OCI-LY3 (cell line): ENCODE measurements at regions not wholly inside any gene's neighbourhood (a gene's known extent, or its start where the extent isn't known, plus 50 kb on each side); places are given as distances from the start of the nearest gene placed in this dataset.

Experiments
- H2AFZ ChIP-seq: fragments of 200-600, 300-600 bp; shearing (Covaris generic); 2 replicates; pipeline ENCODE4 v1.6.0; 2014; ENCODE audit warnings: antibody characterized with exemption, low read depth, low read length
- H3K27ac ChIP-seq: fragments of 200-600, 300-600 bp; sonication (generic); 2 replicates; pipeline ENCODE4 v1.5.1; 2014; ENCODE audit warnings: mild to moderate bottlenecking, low read length, moderate library complexity, mixed read lengths
- H3K27me3 ChIP-seq: fragments of 200-600, 300-600 bp; sonication (generic); 2 replicates; pipeline ENCODE4 v1.6.1; 2014; ENCODE audit warnings: low read depth, low read length, mixed read lengths
- H3K36me3 ChIP-seq: fragments of 200-600, 300-600 bp; sonication (generic); replicated peaks from 2 replicates; pipeline ENCODE3; 2014; ENCODE audit warnings: low read depth, low read length, mixed read lengths
- H3K4me1 ChIP-seq: fragments of 300-600, 200-600 bp; sonication (generic); 2 replicates; pipeline ENCODE4 v1.6.1; 2014; ENCODE audit warnings: low read length, mixed read lengths
- H3K4me2 ChIP-seq: fragments of 200-600, 300-600 bp; sonication (generic); 2 replicates; pipeline ENCODE4 v1.6.1; 2014; ENCODE audit warnings: low read length, mixed read lengths
- H3K4me3 ChIP-seq: fragments of 300-600, 200-600 bp; sonication (generic); 2 replicates; pipeline ENCODE4 v1.5.1; 2014; ENCODE audit warnings: antibody characterized with exemption, mild to moderate bottlenecking, low read length, moderate library complexity
- H3K79me2 ChIP-seq: fragments of 300-600, 200-600 bp; shearing (Covaris generic); 2 replicates; pipeline ENCODE4 v1.6.1; 2014; ENCODE audit warnings: mild to moderate bottlenecking, low read length, mixed read lengths
- H3K9ac ChIP-seq: fragments of 300-600, 200-600 bp; shearing (Covaris generic); 2 replicates; pipeline ENCODE4 v1.6.0; 2014; ENCODE audit warnings: mild to moderate bottlenecking, low read length, moderate library complexity
- H3K9me3 ChIP-seq: fragments of 200-600, 300-600 bp; shearing (Covaris generic); 2 replicates; pipeline ENCODE4 v1.6.1; 2014; ENCODE audit warnings: low read length, mixed read lengths; ENCODE audit not compliant: insufficient read depth
- H4K20me1 ChIP-seq: fragments of 200-600, 300-600 bp; sonication (generic); 2 replicates; pipeline ENCODE4 v1.6.1; 2016; ENCODE audit warnings: low read length, mixed read lengths; ENCODE audit not compliant: insufficient read depth
- CTCF ChIP-seq: fragments of 200-600, 300-600 bp; sonication (generic); IDR thresholded peaks from 2 replicates; pipeline ENCODE4 v1.5.1; 2014; ENCODE audit warnings: antibody characterized with exemption, low read length, low read depth
- EZH2phosphoT487 ChIP-seq: fragments of 200-600 bp; shearing (Covaris generic); IDR thresholded peaks from 2 replicates; pipeline ENCODE4 v1.6.1; 2018; ENCODE audit warnings: antibody characterized with exemption, mixed run types, low read depth

DNA sequence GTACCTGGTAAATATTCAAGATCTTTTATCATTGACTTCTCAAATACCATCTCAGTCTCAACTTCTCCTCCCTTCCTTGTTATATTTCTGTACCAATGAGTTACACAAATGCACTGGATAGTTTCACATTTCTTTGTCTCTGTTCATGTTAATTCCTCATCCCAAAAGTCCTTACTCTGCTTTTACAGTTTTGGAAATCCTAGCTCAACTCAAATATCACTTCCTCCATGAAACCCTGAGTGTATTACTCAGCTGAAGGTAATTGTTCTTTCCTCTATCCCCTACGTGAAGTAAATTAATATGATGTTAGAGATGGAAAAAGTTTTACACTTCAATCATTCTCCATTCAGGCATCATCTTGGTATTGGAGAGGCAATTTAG is 241.5 kb downstream of the TLE4 start:
- H3K9ac ChIP-seq, result no peak overlapping the region
- H3K27ac ChIP-seq, result 0 out of 2 replicates have a peak overlapping the region, but pooled peaks have one; percentile 20
- peaks cover 71% of the 10 kb centered on the region for H3K27me3 ChIP-seq
- H3K4me3 ChIP-seq, result peak overlapping the region; percentile 57
- no peak for TF ChIP-seq EZH2phosphoT487
- no peak for TF ChIP-seq CTCF
- H3K79me2 ChIP-seq, result no peaks in the 10 kb centered on the region
- no peaks in the 10 kb centered on the region for H3K36me3 ChIP-seq
- peak overlapping the region; percentile 62 for H3K4me2 ChIP-seq
- peaks cover 46% of the 10 kb centered on the region for H4K20me1 ChIP-seq
- H3K4me1 ChIP-seq, result peaks cover 47% of the 10 kb centered on the region
- no peak overlapping the region for H2AFZ ChIP-seq
- no peaks in the 10 kb centered on the region for H3K9me3 ChIP-seq

GRCh38 chr9:79812507-79813257 is 240.9 kb downstream of the TLE4 start:
- H2AFZ ChIP-seq, result no peak overlapping the region
- 0 out of 2 replicates have a peak overlapping the region, but pooled peaks have one; percentile 20 for H3K27ac ChIP-seq
- H3K4me3 ChIP-seq, result peak overlapping the region; percentile 57
- no peaks in the 10 kb centered on the region for H3K9me3 ChIP-seq
- H3K27me3 ChIP-seq, result peaks cover 72% of the 10 kb centered on the region
- TF ChIP-seq CTCF (no peak), EZH2phosphoT487 (peak; percentile 99)
- peaks cover 41% of the 10 kb centered on the region for H3K4me1 ChIP-seq
- peak overlapping the region; percentile 62 for H3K4me2 ChIP-seq
- no peak overlapping the region for H3K9ac ChIP-seq
- H3K79me2 ChIP-seq, result no peaks in the 10 kb centered on the region
- H3K36me3 ChIP-seq, result no peaks in the 10 kb centered on the region
- H4K20me1 ChIP-seq, result peaks cover 40% of the 10 kb centered on the region

DNA sequence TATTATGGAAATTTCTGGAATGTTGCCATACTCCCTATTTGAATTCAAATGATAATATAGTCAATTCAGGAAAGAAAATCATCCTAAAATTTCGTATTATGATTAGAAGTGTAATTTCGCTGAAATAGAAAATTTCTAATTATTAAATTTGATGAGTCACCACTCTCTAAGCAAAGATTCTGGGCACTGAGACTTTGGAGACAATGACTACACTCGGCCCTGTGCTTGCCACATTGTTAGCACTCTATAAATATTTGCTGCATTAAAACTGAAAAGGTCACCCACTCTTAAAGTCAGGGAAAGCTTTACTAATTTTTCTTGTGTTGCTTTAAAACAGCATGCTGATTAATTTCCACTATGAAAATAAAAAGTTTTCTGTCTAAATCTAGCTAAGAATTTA is 240.3 kb downstream of the TLE4 start:
- Histone ChIP-seq H3K9me3 (no peaks in the 10 kb centered on the region), H3K79me2 (no peaks in the 10 kb centered on the region), H4K20me1 (peaks cover 37% of the 10 kb centered on the region), H3K4me3 (peak overlapping the region; percentile 35), H3K27me3 (peaks cover 77% of the 10 kb centered on the region), H3K9ac (no peak overlapping the region), H3K4me2 (peak overlapping the region; percentile 56), H3K27ac (no peak overlapping the region), H3K4me1 (peaks cover 36% of the 10 kb centered on the region), H3K36me3 (no peaks in the 10 kb centered on the region), H2AFZ (no peak overlapping the region)
- TF ChIP-seq EZH2phosphoT487 (no peak), CTCF (no peak)

DNA sequence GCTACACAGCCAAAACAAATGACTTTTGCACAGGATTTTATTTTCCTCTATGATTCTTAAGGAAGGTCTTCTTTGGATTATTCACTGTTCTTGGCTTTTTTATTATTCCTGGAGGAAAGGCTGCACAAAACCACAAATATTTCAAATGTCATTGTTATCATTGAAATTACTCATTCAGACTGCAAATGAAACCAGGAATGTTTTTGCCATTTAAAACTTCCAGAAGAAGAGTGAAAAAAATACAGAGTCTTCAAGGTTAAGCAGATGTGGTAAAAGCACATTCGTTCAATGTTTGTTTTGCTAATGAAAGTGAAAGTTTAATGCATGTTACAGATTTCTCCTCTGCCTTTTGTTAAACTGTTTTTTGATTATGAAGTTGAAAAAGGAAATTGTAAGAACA is 238.2 kb downstream of the TLE4 start:
- Histone ChIP-seq H4K20me1 (peaks cover 30% of the 10 kb centered on the region; the same call in 1 of the 2 replicates), H3K27ac (no peak overlapping the region), H3K4me1 (peaks cover 34% of the 10 kb centered on the region), H3K4me3 (no peak overlapping the region), H3K27me3 (peaks cover 73% of the 10 kb centered on the region), H3K4me2 (no peak overlapping the region), H2AFZ (no peak overlapping the region), H3K9ac (no peak overlapping the region), H3K36me3 (no peaks in the 10 kb centered on the region), H3K79me2 (no peaks in the 10 kb centered on the region), H3K9me3 (no peaks in the 10 kb centered on the region)
- TF ChIP-seq CTCF, result no peak
- TF ChIP-seq EZH2phosphoT487, result no peak
